Tibial nerve (tissue), 3 donors: ENCODE measurements at regions not wholly inside any gene's neighbourhood (a gene's known extent, or its start where the extent isn't known, plus 50 kb on each side); places are given as distances from the start of the nearest gene placed in this dataset.

Experiments
- CTCF ChIP-seq, 5 experiments: fragments of 200-600 bp in 3 of 5; fragments of 450-650 bp in 2 of 5; sonication (generic) in 3 of 5; IDR thresholded peaks; one replicate each; pipeline ENCODE4 v1.5.1; 2016 to 2019; ENCODE audit warnings: antibody characterized with exemption in 5 of 5, mild to moderate bottlenecking in 3 of 5, moderate library complexity in 2 of 5
- POLR2A ChIP-seq, 2 donors: fragments of 450-650 bp; IDR thresholded peaks; one replicate each; pipeline ENCODE4 v1.6.1; 2017; ENCODE audit warnings: antibody characterized with exemption in 2 of 2, mild to moderate bottlenecking in 2 of 2, moderate library complexity in 2 of 2

GRCh38 chr18:76589316-76589715 lies 94.3 kb upstream of the ZNF516 start:
- TF ChIP-seq POLR2A (IDR thresholded peaks at IDR 0.05) (no peak), CTCF (IDR thresholded peaks at IDR 0.05) (no peak)
